ENCODE measurements at regions not wholly inside any gene's neighbourhood (a gene's known extent, or its start where the extent isn't known, plus 50 kb on each side); places are given as distances from the start of the nearest gene placed in this dataset.
"Not testable (repeated sequence)": the region's sequence is repeated elsewhere in the genome, so short reads cannot be mapped to it uniquely, and the experiment has no call there.

GRCh38 chr3:192054881-192055280 lies 593.9 kb downstream of the PYDC2 start:
- TF ChIP-seq POLR2A (IDR thresholded peaks at IDR 0.05; ENCODE audit: low read depth, low read length), result no peak
- DNase-seq (ENCODE audit: insufficient read length, low spot score) (peak; percentile 10), FAIRE-seq (peak; percentile 68)

- TF ChIP-seq POLR2A (IDR thresholded peaks at IDR 0.05; ENCODE audit: low read depth, low read length), result no peak
- FAIRE-seq, result no peak
- DNase-seq (ENCODE audit: insufficient read length, low spot score), result no peak
Measured at GRCh38 chr3:192055946-192056345, 595.0 kb downstream of the PYDC2 start.

- TF ChIP-seq POLR2A (IDR thresholded peaks at IDR 0.05; ENCODE audit: low read depth, low read length), result no peak
- FAIRE-seq, result no peak
- no peak for DNase-seq (ENCODE audit: insufficient read length, low spot score)
Measured at GRCh38 chr3:192057261-192057660, 596.3 kb downstream of the PYDC2 start.

- FAIRE-seq (peak; percentile 61), DNase-seq (ENCODE audit: insufficient read length, low spot score) (no peak)
- TF ChIP-seq POLR2A (IDR thresholded peaks at IDR 0.05; ENCODE audit: low read depth, low read length), result no peak
Measured at GRCh38 chr3:192060160-192060781, 599.3 kb downstream of the PYDC2 start.

- no peak for DNase-seq (ENCODE audit: insufficient read length, low spot score)
- FAIRE-seq, result no peak
- no peak for TF ChIP-seq POLR2A (IDR thresholded peaks at IDR 0.05; ENCODE audit: low read depth, low read length)
Measured at GRCh38 chr3:192061426-192061825, 600.5 kb downstream of the PYDC2 start.

- FAIRE-seq (no peak), DNase-seq (ENCODE audit: insufficient read length, low spot score) (no peak)
- TF ChIP-seq POLR2A (IDR thresholded peaks at IDR 0.05; ENCODE audit: low read depth, low read length), result no peak
Measured at GRCh38 chr3:192062186-192062585, 601.2 kb downstream of the PYDC2 start.

GRCh38 chr3:192063570-192063969 lies 602.6 kb downstream of the PYDC2 start:
- no peak for TF ChIP-seq POLR2A (IDR thresholded peaks at IDR 0.05; ENCODE audit: low read depth, low read length)
- no peak for DNase-seq (ENCODE audit: insufficient read length, low spot score)
- no peak for FAIRE-seq

GRCh38 chr3:192064959-192065358 lies 604.0 kb downstream of the PYDC2 start:
- FAIRE-seq (peak; percentile 57), DNase-seq (ENCODE audit: insufficient read length, low spot score) (no peak)
- no peak for TF ChIP-seq POLR2A (IDR thresholded peaks at IDR 0.05; ENCODE audit: low read depth, low read length)

GRCh38 chr3:192066253-192066652 lies 605.3 kb downstream of the PYDC2 start:
- DNase-seq (ENCODE audit: insufficient read length, low spot score); FAIRE-seq: not testable (repeated sequence)

GRCh38 chr3:192068464-192069254 lies 607.7 kb downstream of the PYDC2 start:
- FAIRE-seq (no peak), DNase-seq (ENCODE audit: insufficient read length, low spot score) (no peak)
- TF ChIP-seq POLR2A (IDR thresholded peaks at IDR 0.05; ENCODE audit: low read depth, low read length), result no peak

GRCh38 chr3:192077795-192078497 lies 617.0 kb downstream of the PYDC2 start:
- FAIRE-seq, result no peak
- no peak for TF ChIP-seq POLR2A (IDR thresholded peaks at IDR 0.05; ENCODE audit: low read depth, low read length)
- no peak for DNase-seq (ENCODE audit: insufficient read length, low spot score)

GRCh38 chr3:192079098-192079497 lies 618.1 kb downstream of the PYDC2 start:
- DNase-seq (ENCODE audit: insufficient read length, low spot score), result no peak
- no peak for FAIRE-seq
- TF ChIP-seq POLR2A (IDR thresholded peaks at IDR 0.05; ENCODE audit: low read depth, low read length), result no peak

GRCh38 chr3:192080336-192080735 lies 619.4 kb downstream of the PYDC2 start:
- no peak for TF ChIP-seq POLR2A (IDR thresholded peaks at IDR 0.05; ENCODE audit: low read depth, low read length)
- no peak for DNase-seq (ENCODE audit: insufficient read length, low spot score)
- FAIRE-seq, result peak; percentile 15

All from H54 (cell line).